OCI-LY1 (cell line): ENCODE measurements at regions not wholly inside any gene's neighbourhood (a gene's known extent, or its start where the extent isn't known, plus 50 kb on each side); places are given as distances from the start of the nearest gene placed in this dataset.

Experiments
- H2AFZ ChIP-seq: fragments of 200-600 bp; sonication (generic), shearing (Covaris generic); 2 replicates; pipeline ENCODE4 v1.6.0; 2014; ENCODE audit warnings: antibody characterized with exemption, mild to moderate bottlenecking, low read length
- H3F3A ChIP-seq: fragments of 200-600 bp; sonication (generic), shearing (Covaris generic); 2 replicates; pipeline ENCODE4 v1.6.0; 2014; ENCODE audit warnings: mild to moderate bottlenecking, antibody characterized with exemption, low read length, moderate library complexity; ENCODE audit not compliant: insufficient read depth
- H3K27ac ChIP-seq: fragments of 200-600 bp; sonication (generic); 2 replicates; pipeline ENCODE4 v1.5.1; 2014; ENCODE audit warnings: low read length, mixed run types, mild to moderate bottlenecking, low read depth; ENCODE audit not compliant: poor library complexity, severe bottlenecking
- H3K27me3 ChIP-seq: fragments of 200-600 bp; sonication (generic); 2 replicates; pipeline ENCODE4 v1.6.0; 2014; ENCODE audit warnings: antibody characterized with exemption, mild to moderate bottlenecking, low read length, moderate library complexity; ENCODE audit not compliant: insufficient read depth
- H3K36me3 ChIP-seq: fragments of 200-600 bp; sonication (generic); 2 replicates; pipeline ENCODE4 v1.6.1; 2014; ENCODE audit warnings: mild to moderate bottlenecking, antibody characterized with exemption, low read length, moderate library complexity, mixed read lengths; ENCODE audit not compliant: insufficient read depth
- H3K4me1 ChIP-seq: fragments of 200-600 bp; sonication (generic); 2 replicates; pipeline ENCODE4 v1.5.1; 2014; ENCODE audit warnings: mild to moderate bottlenecking, low read length, moderate library complexity; ENCODE audit not compliant: insufficient read depth, severe bottlenecking
- H3K4me2 ChIP-seq: fragments of 200-600 bp; sonication (generic), shearing (Covaris generic); 2 replicates; pipeline ENCODE4 v1.6.1; 2014; ENCODE audit warnings: low read length
- H3K4me3 ChIP-seq: fragments of 200-600 bp; sonication (generic); 2 replicates; pipeline ENCODE4 v1.5.1; 2014; ENCODE audit warnings: low read length, low read depth, mild to moderate bottlenecking, mixed read lengths; ENCODE audit not compliant: poor library complexity, severe bottlenecking
- H3K79me2 ChIP-seq: fragments of 200-600 bp; shearing (Covaris generic); 2 replicates; pipeline ENCODE4 v1.6.1; 2016; ENCODE audit warnings: mixed run types, low read length, mixed read lengths; ENCODE audit not compliant: insufficient read depth
- H3K9ac ChIP-seq: fragments of 200-600 bp; sonication (generic), shearing (Covaris generic); 2 replicates; pipeline ENCODE4 v1.6.1; 2014; ENCODE audit warnings: mild to moderate bottlenecking, low read length, mixed read lengths
- H3K9me2 ChIP-seq: fragments of 200-600 bp; sonication (generic), shearing (Covaris generic); 2 replicates; pipeline ENCODE4 v1.6.1; 2014; ENCODE audit warnings: low read depth, mild to moderate bottlenecking, low read length, mixed read lengths
- H3K9me3 ChIP-seq: fragments of 200-600 bp; shearing (Covaris generic); 2 replicates; pipeline ENCODE4 v1.6.1; 2014; ENCODE audit warnings: low read length, mixed read lengths
- H4K20me1 ChIP-seq: fragments of 200-600 bp; sonication (generic), shearing (Covaris generic); 2 replicates; pipeline ENCODE4 v1.6.0; 2016; ENCODE audit warnings: mild to moderate bottlenecking, low read length; ENCODE audit not compliant: insufficient read depth
- CTCF ChIP-seq: fragments of 200-600 bp; sonication (generic), shearing (Covaris generic); IDR thresholded peaks from 2 replicates; pipeline ENCODE4 v1.5.1; 2017; ENCODE audit warnings: mild to moderate bottlenecking, antibody characterized with exemption, low read length, moderate library complexity, mixed read lengths
- EZH2 ChIP-seq: fragments of 200-600 bp; sonication (generic), shearing (Covaris generic); IDR thresholded peaks from 2 replicates; pipeline ENCODE4 v1.8.0; 2017; ENCODE audit warnings: borderline replicate concordance, mixed run types, mild to moderate bottlenecking, antibody characterized with exemption, low read length, moderate library complexity, mixed read lengths

GRCh38 chr15:70510433-70510832 lies 252.9 kb downstream of the UACA start:
- Histone ChIP-seq H3F3A (no peaks in the 10 kb centered on the region), H3K4me2 (no peak overlapping the region), H3K27me3 (no peaks in the 10 kb centered on the region; the same call in 1 of the 2 replicates), H3K4me3 (no peak overlapping the region), H3K27ac (no peak overlapping the region), H3K4me1 (no peaks in the 10 kb centered on the region), H3K36me3 (no peaks in the 10 kb centered on the region; the same call in 1 of the 2 replicates), H3K79me2 (no peaks in the 10 kb centered on the region), H3K9me3 (peaks cover 5% of the 10 kb centered on the region; the same call in 1 of the 2 replicates), H3K9ac (no peak overlapping the region), H4K20me1 (no peaks in the 10 kb centered on the region), H2AFZ (no peak overlapping the region), H3K9me2 (no peaks in the 10 kb centered on the region)
- TF ChIP-seq EZH2 (no peak), CTCF (no peak)

DNA sequence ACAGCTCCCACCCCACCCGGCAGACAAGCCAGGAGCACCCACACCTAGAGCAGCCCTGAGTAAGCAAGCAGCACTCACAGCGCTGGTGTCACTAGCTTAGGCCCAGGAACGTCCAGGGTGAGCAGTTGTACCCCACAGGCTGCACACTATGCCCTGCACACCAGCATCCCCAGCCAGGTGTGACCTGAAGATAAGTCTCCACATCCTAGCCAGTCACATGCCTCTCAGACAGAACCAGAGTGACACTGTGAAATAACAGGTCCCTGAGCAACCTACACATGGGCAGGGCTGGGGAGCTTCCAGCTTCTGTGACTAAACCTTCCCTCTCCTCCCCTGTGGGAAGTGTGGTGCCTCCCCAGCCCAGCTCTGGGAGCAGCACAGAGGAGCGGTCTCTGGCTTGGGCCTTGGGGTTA lies 253.6 kb downstream of the UACA start:
- Histone ChIP-seq H2AFZ (no peak overlapping the region), H3K27me3 (no peaks in the 10 kb centered on the region; the same call in 1 of the 2 replicates), H3K4me1 (peaks cover 3% of the 10 kb centered on the region), H3K36me3 (no peaks in the 10 kb centered on the region; the same call in 1 of the 2 replicates), H4K20me1 (no peaks in the 10 kb centered on the region), H3K9ac (no peak overlapping the region), H3K4me3 (no peak overlapping the region), H3K9me2 (no peaks in the 10 kb centered on the region), H3K79me2 (no peaks in the 10 kb centered on the region), H3F3A (no peaks in the 10 kb centered on the region), H3K9me3 (peaks cover 5% of the 10 kb centered on the region; the same call in 1 of the 2 replicates), H3K27ac (no peak overlapping the region), H3K4me2 (no peak overlapping the region)
- TF ChIP-seq EZH2, result no peak
- TF ChIP-seq CTCF, result no peak

- Histone ChIP-seq H3K79me2 (no peaks in the 10 kb centered on the region), H3K4me2 (no peak overlapping the region), H4K20me1 (no peaks in the 10 kb centered on the region), H3K36me3 (no peaks in the 10 kb centered on the region; the same call in 1 of the 2 replicates), H3F3A (no peaks in the 10 kb centered on the region), H3K27me3 (no peaks in the 10 kb centered on the region; the same call in 1 of the 2 replicates), H3K4me3 (no peak overlapping the region), H3K9me2 (no peaks in the 10 kb centered on the region), H3K4me1 (peaks cover 7% of the 10 kb centered on the region), H2AFZ (no peak overlapping the region), H3K27ac (no peak overlapping the region), H3K9me3 (peaks cover 5% of the 10 kb centered on the region; the same call in 1 of the 2 replicates), H3K9ac (no peak overlapping the region)
- TF ChIP-seq EZH2, result no peak
- TF ChIP-seq CTCF, result no peak
Observed at GRCh38 chr15:70509282-70509662, 254.1 kb downstream of the UACA start.
